SK-N-SH treated with all-trans-retinoic acid at 6 μM for 48 hours (cell line): ENCODE measurements at regions not wholly inside any gene's neighbourhood (a gene's known extent, or its start where the extent isn't known, plus 50 kb on each side); places are given as distances from the start of the nearest gene placed in this dataset.

Experiments
- ARNTL ChIP-seq: fragments of 450-650 bp; formaldehyde crosslinking; IDR thresholded peaks from 2 replicates; pipeline ENCODE4 v1.5.0; 2020; ENCODE audit warnings: low read depth, mild to moderate bottlenecking, moderate library complexity, borderline replicate concordance
- CREB5 ChIP-seq: fragments of 250-450 bp; sonication (Bioruptor Pico); IDR thresholded peaks from 2 replicates; pipeline ENCODE4 v1.5.1; 2020; ENCODE audit warnings: low read depth, mild to moderate bottlenecking, moderate library complexity
- GLIS3 ChIP-seq: fragments of 250-450 bp; sonication (Bioruptor Pico); IDR thresholded peaks from 2 replicates; pipeline ENCODE4 v1.5.0; 2020; ENCODE audit warnings: mild to moderate bottlenecking, moderate library complexity
- ZNF565 ChIP-seq: fragments of 450-650 bp; formaldehyde crosslinking; conservative IDR thresholded peaks from 2 replicates; pipeline ENCODE4 v1.5.0; 2020; ENCODE audit warnings: low read depth, mild to moderate bottlenecking, moderate library complexity

GRCh38 chr3:87495938-87496337 lies 219.6 kb upstream of the POU1F1 start:
- TF ChIP-seq ARNTL (CRISPR knock-in tag) (no peak), GLIS3 (CRISPR knock-in tag) (no peak), CREB5 (CRISPR knock-in tag) (no peak), ZNF565 (no peak)
